GM21447 (cell line): ENCODE measurements at regions not wholly inside any gene's neighbourhood (a gene's known extent, or its start where the extent isn't known, plus 50 kb on each side); places are given as distances from the start of the nearest gene placed in this dataset.
"Not testable (repeated sequence)": the region's sequence is repeated elsewhere in the genome, so short reads cannot be mapped to it uniquely, and the experiment has no call there.

Experiments
- ATAC-seq: cut with Tn5 transposase; IDR thresholded peaks from one replicate; pipeline ENCODE4 v1.9.1; 2021; ENCODE audit not compliant: unreplicated experiment

GRCh38 chr17:70278844-70279462, 109.6 kb downstream of the KCNJ2 start:
- ATAC-seq, result no peak

GRCh38 chr17:70286391-70286790, 117.1 kb downstream of the KCNJ2 start:
- no peak for ATAC-seq

GRCh38 chr17:70288540-70289290, 119.4 kb downstream of the KCNJ2 start:
- ATAC-seq, result no peak

GRCh38 chr17:70290770-70291169, 121.4 kb downstream of the KCNJ2 start:
- ATAC-seq, result no peak

GRCh38 chr17:70292366-70292765, 123.0 kb downstream of the KCNJ2 start:
- no peak for ATAC-seq

- ATAC-seq, result not testable (repeated sequence)
Observed at GRCh38 chr17:70293564-70294310, 124.4 kb downstream of the KCNJ2 start.

- ATAC-seq, result no peak
Observed at GRCh38 chr17:70295329-70295728, 126.0 kb downstream of the KCNJ2 start.

- no peak for ATAC-seq
Observed at GRCh38 chr17:70295731-70296130, 126.4 kb downstream of the KCNJ2 start.

GRCh38 chr17:70296456-70296855, 127.1 kb downstream of the KCNJ2 start:
- ATAC-seq, result no peak

- ATAC-seq, result no peak
Observed at GRCh38 chr17:70297397-70297796, 128.1 kb downstream of the KCNJ2 start.

GRCh38 chr17:70298929-70299531, 129.7 kb downstream of the KCNJ2 start:
- ATAC-seq, result no peak

GRCh38 chr17:70307430-70308225, 138.3 kb downstream of the KCNJ2 start:
- no peak for ATAC-seq

- no peak for ATAC-seq
Observed at GRCh38 chr17:70308618-70309017, 139.3 kb downstream of the KCNJ2 start.

- ATAC-seq, result no peak
Observed at GRCh38 chr17:70310221-70310672, 140.9 kb downstream of the KCNJ2 start.

- no peak for ATAC-seq
Observed at GRCh38 chr17:70313086-70313852, 143.9 kb downstream of the KCNJ2 start.

GRCh38 chr17:70314096-70314495, 144.8 kb downstream of the KCNJ2 start:
- ATAC-seq, result no peak

- no peak for ATAC-seq
Observed at GRCh38 chr17:70314506-70314905, 145.2 kb downstream of the KCNJ2 start.

GRCh38 chr17:70317421-70317820, 148.1 kb downstream of the KCNJ2 start:
- no peak for ATAC-seq

GRCh38 chr17:70318051-70318450, 148.7 kb downstream of the KCNJ2 start:
- no peak for ATAC-seq

GRCh38 chr17:70319516-70319915, 150.2 kb downstream of the KCNJ2 start:
- no peak for ATAC-seq
